Neural cell (in vitro differentiated cells): ENCODE measurements at regions not wholly inside any gene's neighbourhood (a gene's known extent, or its start where the extent isn't known, plus 50 kb on each side); places are given as distances from the start of the nearest gene placed in this dataset.

Source experiments
- H2AFZ ChIP-seq: fragments of 200-600, 300-800 bp; sonication (generic), shearing (Covaris generic); 2 replicates; pipeline ENCODE4 v1.6.0; 2014; ENCODE audit warnings: low read depth, mild to moderate bottlenecking, antibody characterized with exemption, low read length, moderate library complexity
- H3F3A ChIP-seq: fragments of 200-600 bp; shearing (Covaris generic); 2 replicates; pipeline ENCODE4 v1.6.1; 2016; ENCODE audit warnings: mild to moderate bottlenecking, moderate library complexity, mixed read lengths, antibody characterized with exemption, low read length; ENCODE audit not compliant: insufficient read depth, poor library complexity, severe bottlenecking
- H3K27ac ChIP-seq: fragments of 200-600, 300-800 bp; sonication (generic), shearing (Covaris generic); 2 replicates; pipeline ENCODE4 v1.5.1; 2014; ENCODE audit warnings: mild to moderate bottlenecking, low read length, moderate library complexity
- H3K27me3 ChIP-seq: fragments of 300-800, 200-600 bp; sonication (generic), shearing (Covaris generic); 2 replicates; pipeline ENCODE4 v1.6.0; 2014; ENCODE audit warnings: mild to moderate bottlenecking, low read depth, low read length, moderate library complexity; ENCODE audit not compliant: insufficient read depth
- H3K36me3 ChIP-seq: fragments of 300-800, 200-600 bp; sonication (generic), shearing (Covaris generic); 2 replicates; pipeline ENCODE4 v1.5.1; 2014; ENCODE audit warnings: mild to moderate bottlenecking, antibody characterized with exemption, low read length, moderate library complexity; ENCODE audit not compliant: insufficient read depth
- H3K4me2 ChIP-seq: fragments of 300-800, 200-600 bp; sonication (generic), shearing (Covaris generic); 2 replicates; pipeline ENCODE4 v1.6.0; 2014; ENCODE audit warnings: mild to moderate bottlenecking, low read length
- H3K4me3 ChIP-seq: fragments of 300-800, 200-600 bp; sonication (generic), shearing (Covaris generic); 2 replicates; pipeline ENCODE4 v1.5.1; 2014; ENCODE audit warnings: mild to moderate bottlenecking, low read length, moderate library complexity
- H3K79me2 ChIP-seq: fragments of 200-600 bp; shearing (Covaris generic); replicated peaks from 2 replicates; pipeline ENCODE4 v1.6.0; 2014; ENCODE audit warnings: mild to moderate bottlenecking, low read length, moderate library complexity; ENCODE audit not compliant: insufficient read depth
- H3K9ac ChIP-seq: fragments of 300-800, 200-600 bp; sonication (generic), shearing (Covaris generic); 2 replicates; pipeline ENCODE4 v1.6.1; 2016; ENCODE audit warnings: mild to moderate bottlenecking, low read length, mixed read lengths
- H3K9me2 ChIP-seq: fragments of 200-600 bp; shearing (Covaris generic); 2 replicates; pipeline ENCODE4 v1.6.1; 2016; ENCODE audit warnings: mild to moderate bottlenecking, low read length, mixed read lengths; ENCODE audit not compliant: insufficient read depth
- H3K9me3 ChIP-seq: fragments of 200-600, 300-800 bp; sonication (generic), shearing (Covaris generic); 2 replicates; pipeline ENCODE4 v1.6.1; 2016; ENCODE audit warnings: mild to moderate bottlenecking, mixed run types, low read length, moderate library complexity, mixed read lengths
- H4K20me1 ChIP-seq: fragments of 200-600 bp; shearing (Covaris generic); 2 replicates; pipeline ENCODE4 v1.6.1; 2016; ENCODE audit warnings: mild to moderate bottlenecking, mixed run types; ENCODE audit not compliant: insufficient read depth
- CTCF ChIP-seq: fragments of 450-650 bp; IDR thresholded peaks from 2 replicates; pipeline ENCODE4 v1.5.1; 2014; ENCODE audit warnings: antibody characterized with exemption, mild to moderate bottlenecking, moderate library complexity; ENCODE audit not compliant: poor library complexity, severe bottlenecking
- EP300 ChIP-seq: fragments of 450-650 bp; conservative IDR thresholded peaks from 2 replicates; pipeline ENCODE4 v1.6.1; 2014; ENCODE audit warnings: antibody characterized with exemption, mild to moderate bottlenecking, moderate library complexity; ENCODE audit not compliant: poor library complexity, severe bottlenecking
- EZH2 ChIP-seq: fragments of 200-600, 300-800 bp; shearing (Covaris generic), sonication (generic); IDR thresholded peaks from 2 replicates; pipeline ENCODE4 v1.6.1; 2014; ENCODE audit warnings: antibody characterized with exemption, low read length, borderline replicate concordance, mild to moderate bottlenecking; ENCODE audit not compliant: insufficient read depth, poor library complexity, severe bottlenecking
- MXI1 ChIP-seq: fragments of 450-650 bp; conservative IDR thresholded peaks from 2 replicates; pipeline ENCODE4 v1.6.1; 2014; ENCODE audit warnings: antibody characterized with exemption, mild to moderate bottlenecking; ENCODE audit not compliant: poor library complexity, severe bottlenecking
- POLR2AphosphoS5 ChIP-seq: IDR thresholded peaks from 2 replicates; pipeline ENCODE4 v1.6.1; 2012
- RAD21 ChIP-seq: fragments of 450-650 bp; conservative IDR thresholded peaks from 2 replicates; pipeline ENCODE4 v1.6.1; 2014; ENCODE audit warnings: antibody characterized with exemption, mild to moderate bottlenecking, moderate library complexity
- REST ChIP-seq: IDR thresholded peaks from 2 replicates; pipeline ENCODE4 v1.6.1; 2012; ENCODE audit warnings: borderline replicate concordance
- SMC3 ChIP-seq: fragments of 450-650 bp; conservative IDR thresholded peaks from 2 replicates; pipeline ENCODE4 v1.6.1; 2014; ENCODE audit warnings: antibody characterized with exemption, mild to moderate bottlenecking, moderate library complexity; ENCODE audit not compliant: poor library complexity
- TAF1 ChIP-seq: IDR thresholded peaks from 2 replicates; pipeline ENCODE4 v1.6.1; 2012; ENCODE audit warnings: low read depth

GRCh38 chr4:151951671-151952050, 190.9 kb upstream of the GATB start:
- TF ChIP-seq CTCF = no peak
- no peak for TF ChIP-seq MXI1
- TF ChIP-seq TAF1 = no peak
- TF ChIP-seq EZH2 = no peak
- TF ChIP-seq EP300 = no peak
- no peak for TF ChIP-seq POLR2AphosphoS5
- no peak for TF ChIP-seq REST
- no peak for TF ChIP-seq RAD21
- no peak for TF ChIP-seq SMC3
- Histone ChIP-seq H3K9ac (no peak overlapping the region), H3F3A (no peaks in the 10 kb centered on the region), H3K4me3 (no peak overlapping the region), H2AFZ (no peak overlapping the region), H3K79me2 (no peaks in the 10 kb centered on the region), H3K4me2 (no peak overlapping the region), H3K36me3 (no peaks in the 10 kb centered on the region), H3K27me3 (no peaks in the 10 kb centered on the region), H3K9me3 (no peaks in the 10 kb centered on the region), H3K9me2 (no peaks in the 10 kb centered on the region), H4K20me1 (no peaks in the 10 kb centered on the region), H3K27ac (no peak overlapping the region)

- Histone ChIP-seq H3K79me2 (no peaks in the 10 kb centered on the region), H3F3A (no peaks in the 10 kb centered on the region), H3K36me3 (no peaks in the 10 kb centered on the region), H3K9me2 (no peaks in the 10 kb centered on the region), H3K27me3 (no peaks in the 10 kb centered on the region), H3K9me3 (no peaks in the 10 kb centered on the region), H3K4me2 (no peak overlapping the region), H3K27ac (no peak overlapping the region), H4K20me1 (no peaks in the 10 kb centered on the region), H2AFZ (no peak overlapping the region), H3K4me3 (no peak overlapping the region), H3K9ac (no peak overlapping the region)
- TF ChIP-seq CTCF (no peak), SMC3 (no peak), EP300 (no peak), MXI1 (no peak)
These were observed 190.3 kb upstream of the GATB start for GRCh38 chr4:151950993-151951670.
